B cell (primary cell): ENCODE measurements at regions not wholly inside any gene's neighbourhood (a gene's known extent, or its start where the extent isn't known, plus 50 kb on each side); places are given as distances from the start of the nearest gene placed in this dataset. TPM values are rescaled to one million over a fixed set of nuclear protein-coding genes. Genes with fewer than 3 reads are reported as not detected.

Experiments
- ATAC-seq: fragments of 200-7000 bp; cut with Tn5 transposase; one replicate; pipeline ENCODE4 v1.10.0; 2021; ENCODE audit warnings: low read depth, mild to moderate bottlenecking, moderate number of reproducible peaks, moderate library complexity
- CTCF ChIA-PET: fragments of 350-600 bp; sonication (Branson Sonifier 250); formaldehyde crosslinking; loops from one replicate; lab custom pipeline; 2021; ENCODE audit warnings: antibody characterized with exemption, inconsistent platforms; lab: Charles Lee
- POLR2A ChIA-PET: fragments of 350-600 bp; sonication (Branson Sonifier 250); formaldehyde crosslinking; loops from one replicate; lab custom pipeline; 2021; ENCODE audit warnings: antibody characterized with exemption; lab: Charles Lee
- DNase-seq: peaks from one replicate; pipeline ENCODE4 v3.0.0; 2013
- H2AFZ ChIP-seq: 2 replicates; pipeline ENCODE4 v1.6.1; 2012; ENCODE audit warnings: mild to moderate bottlenecking, low read depth, low read length; ENCODE audit not compliant: insufficient read depth, poor library complexity, severe bottlenecking
- H3K27ac ChIP-seq, 2 donors: 1 replicate in 1 of 2; 2 replicates in 1 of 2; pipeline ENCODE4 v1.5.1; 2012 to 2013; ENCODE audit warnings: low read length in 2 of 2, mild to moderate bottlenecking in 2 of 2, moderate library complexity in 1 of 2
- H3K27me3 ChIP-seq, 4 experiments: fragments of 200-600 bp in 1 of 4; sonication (generic) in 1 of 4; replicated peaks in 1 of 4; 1 replicate in 2 of 4; 2 replicates in 2 of 4; pipeline versions ENCODE4 v1.6.1 to v1.7.0; 2013 to 2016; ENCODE audit warnings: low read length in 3 of 4, mild to moderate bottlenecking in 2 of 4, mixed read lengths in 1 of 4, moderate library complexity in 1 of 4; ENCODE audit not compliant: insufficient read depth in 4 of 4, control insufficient read depth in 3 of 4; ENCODE audit errors: control extremely low read depth in 1 of 4
- H3K36me3 ChIP-seq, 2 experiments: replicated peaks in 1 of 2; 1 replicate in 1 of 2; 2 replicates in 1 of 2; pipeline versions ENCODE4 v1.6.1 to v1.7.1; 2013; ENCODE audit warnings: low read length in 1 of 2; ENCODE audit not compliant: insufficient read depth in 2 of 2, control insufficient read depth in 1 of 2; ENCODE audit errors: control extremely low read depth in 1 of 2, extremely low read depth in 1 of 2
- H3K4me1 ChIP-seq, 2 donors: fragments of 200-600 bp in 1 of 2; sonication (generic) in 1 of 2; 1 replicate in 1 of 2; 2 replicates in 1 of 2; pipeline versions ENCODE4 v1.5.1 to v1.6.1; 2013 to 2017; ENCODE audit warnings: low read length in 2 of 2; ENCODE audit not compliant: control insufficient read depth in 2 of 2, insufficient read depth in 2 of 2
- H3K4me2 ChIP-seq: replicated peaks from 2 replicates; pipeline ENCODE3; 2012; ENCODE audit warnings: mild to moderate bottlenecking, low read depth, low read length; ENCODE audit not compliant: poor library complexity, severe bottlenecking
- H3K4me3 ChIP-seq, 5 experiments: fragments of 200-600 bp in 1 of 5; sonication (generic) in 1 of 5; 1 replicate in 3 of 5; 2 replicates in 2 of 5; pipeline versions ENCODE4 v1.5.1 to v1.7.0; 2011 to 2016; ENCODE audit warnings: low read length in 4 of 5, mild to moderate bottlenecking in 4 of 5, low read depth in 2 of 5, control low read depth in 1 of 5, moderate library complexity in 1 of 5; ENCODE audit not compliant: insufficient read depth in 1 of 5; ENCODE audit errors: control extremely low read depth in 1 of 5, extremely low read depth in 1 of 5
- H3K79me2 ChIP-seq: fragments of 200-600 bp; sonication (generic); one replicate; pipeline ENCODE4 v1.6.0; 2016; ENCODE audit warnings: low read length; ENCODE audit not compliant: control insufficient read depth, insufficient read depth
- H3K9ac ChIP-seq: fragments of 200-600 bp; sonication (generic); 2 replicates; pipeline ENCODE4 v1.6.1; 2017; ENCODE audit warnings: mild to moderate bottlenecking, low read length, moderate library complexity
- H3K9me3 ChIP-seq, 3 donors: one replicate each; pipeline versions ENCODE4 v1.6.1 to v1.7.1; 2013; ENCODE audit warnings: low read length in 2 of 3; ENCODE audit not compliant: control insufficient read depth in 2 of 3, insufficient read depth in 1 of 3; ENCODE audit errors: control extremely low read depth in 1 of 3
- H4K20me1 ChIP-seq: 2 replicates; pipeline ENCODE4 v1.6.0; 2012; ENCODE audit warnings: mild to moderate bottlenecking, low read length; ENCODE audit not compliant: insufficient read depth, control insufficient read depth, poor library complexity, severe bottlenecking
- H3K27ac Mint-ChIP-seq: one replicate; pipeline ENCODE4 v1.8.0; 2021; ENCODE audit warnings: mixed read lengths
- H3K27me3 Mint-ChIP-seq: one replicate; pipeline ENCODE4 v1.8.0; 2021; ENCODE audit warnings: mixed read lengths
- H3K4me1 Mint-ChIP-seq: one replicate; pipeline ENCODE4 v1.8.0; 2021; ENCODE audit warnings: mixed read lengths
- H3K4me3 Mint-ChIP-seq: one replicate; pipeline ENCODE4 v1.8.0; 2021; ENCODE audit warnings: mixed read lengths
- H3K9me3 Mint-ChIP-seq: one replicate; pipeline ENCODE4 v1.8.0; 2022; ENCODE audit warnings: mixed read lengths; ENCODE audit not compliant: insufficient read depth
- CTCF ChIP-seq: fragments of 200-600 bp; IDR thresholded peaks from one replicate; pipeline ENCODE4 v1.8.0; 2022; ENCODE audit warnings: antibody characterized with exemption, mild to moderate bottlenecking
- EZH2 ChIP-seq: IDR thresholded peaks from 2 replicates; pipeline ENCODE4 v1.6.1; 2012; ENCODE audit warnings: borderline replicate concordance, low read depth, mild to moderate bottlenecking, moderate library complexity, low read length; ENCODE audit not compliant: insufficient read depth, poor library complexity, severe bottlenecking
- WGBS: methylation state at CpG from one replicate; pipeline ENCODE4 v1.1.5; 2013; ENCODE audit warnings: missing lambda C conversion rate; ENCODE audit not compliant: insufficient coverage; 5-methylcytosine and 5-hydroxymethylcytosine counted together
- intact Hi-C: fragments of 100-400 bp; cut with micrococcal nuclease; formaldehyde crosslinking; loops from one replicate; pipeline ENCODE4 v1.10.0; 2022
- small RNA-seq: library from RNA; depleted of rRNA; stranded (forward); fragments of <200 nt; gene quantifications from one replicate; pipeline ENCODE3, GENCODE V24; 2012; ENCODE audit warnings: low replicate concordance, low read depth; ENCODE audit not compliant: insufficient read length

- no peak overlapping the region for H3K27ac Mint-ChIP-seq
- H3K4me1 Mint-ChIP-seq: no peaks in the 10 kb centered on the region
- no peaks in the 10 kb centered on the region for H4K20me1 ChIP-seq
- no peaks in the 10 kb centered on the region for H3K79me2 ChIP-seq
- H3K36me3 ChIP-seq: no peaks in the 10 kb centered on the region
- intact Hi-C loops: no loop called here
- H3K4me2 ChIP-seq: no peak overlapping the region
- H3K27me3 ChIP-seq: no peaks in the 10 kb centered on the region
- H3K27ac ChIP-seq: no peak overlapping the region
- no peak overlapping the region for H2AFZ ChIP-seq
- DNase-seq (no peak), ATAC-seq (no peak)
- ChIA-PET POLR2A (no interaction called here), CTCF (no interaction called here)
- no peak overlapping the region for H3K4me3 ChIP-seq
- no peak overlapping the region for H3K4me3 Mint-ChIP-seq
- no peaks in the 10 kb centered on the region for H3K4me1 ChIP-seq
- H3K27me3 Mint-ChIP-seq: no peaks in the 10 kb centered on the region
- TF ChIP-seq EZH2 (no peak), CTCF (no peak)
- 60% methylated on average over 2 of the region's 5 CpGs for WGBS
- H3K9ac ChIP-seq: no peak overlapping the region
- H3K9me3 ChIP-seq: peaks cover 0 to 15% (median 0%) of the 10 kb centered on the region in 3 donors
- no peaks in the 10 kb centered on the region for H3K9me3 Mint-ChIP-seq
These were observed 223.7 kb downstream of the KCNC2 start for GRCh38 chr12:74985986-74986319.

- intact Hi-C loops: no loop called here
These were observed 221.5 kb downstream of the KCNC2 start for GRCh38 chr12:74988156-74988555.

More at GRCh38 chr12:74988156-74988555, 221.5 kb downstream of the KCNC2 start:
- no peaks in the 10 kb centered on the region for H3K4me1 ChIP-seq
- DNase-seq: no peak
- no peaks in the 10 kb centered on the region for H3K4me1 Mint-ChIP-seq
- no peaks in the 10 kb centered on the region for H3K36me3 ChIP-seq
- H3K9me3 Mint-ChIP-seq: no peaks in the 10 kb centered on the region
- H4K20me1 ChIP-seq: no peaks in the 10 kb centered on the region
- H3K27me3 ChIP-seq: no peaks in the 10 kb centered on the region
- ChIA-PET CTCF (no interaction called here), POLR2A (no interaction called here)
- H3K9ac ChIP-seq: no peak overlapping the region
- no peak overlapping the region for H3K27ac Mint-ChIP-seq
- no peaks in the 10 kb centered on the region for H3K79me2 ChIP-seq
- no peak overlapping the region for H3K4me2 ChIP-seq
- peaks cover 0 to 15% (median 0%) of the 10 kb centered on the region in 3 donors for H3K9me3 ChIP-seq
- no peak overlapping the region for H2AFZ ChIP-seq
- H3K4me3 Mint-ChIP-seq: no peak overlapping the region
- ATAC-seq: no peak
- H3K27me3 Mint-ChIP-seq: no peaks in the 10 kb centered on the region
- H3K27ac ChIP-seq: no peak overlapping the region
- TF ChIP-seq EZH2 (no peak), CTCF (no peak)
- H3K4me3 ChIP-seq: no peak overlapping the region

Small RNAs in the stretch of these regions (small RNA-seq; reads per million reads assigned to genes)
- gene AC123904.2: not detected
